Umbilical cord (tissue), 1 donor: ENCODE measurements at regions not wholly inside any gene's neighbourhood (a gene's known extent, or its start where the extent isn't known, plus 50 kb on each side); places are given as distances from the start of the nearest gene placed in this dataset.
A peak's percentile ranks its signal among the peaks of the same experiment; 100 is the strongest.

Source experiments
- DNase-seq: peaks from one replicate; pipeline ENCODE4 v3.0.0-alpha.2; 2015; ENCODE audit warnings: low spot score

GRCh38 chr12:13504074-13504473, 307.5 kb downstream of the EMP1 start:
- peak; percentile 95 for DNase-seq

- DNase-seq: peak; percentile 24
Observed at GRCh38 chr12:13503094-13503835, 306.7 kb downstream of the EMP1 start.

GRCh38 chr12:13499008-13499407, 302.5 kb downstream of the EMP1 start:
- no peak for DNase-seq

- peak; percentile 93 for DNase-seq
Observed at GRCh38 chr12:13496111-13496510, 299.6 kb downstream of the EMP1 start.

GRCh38 chr12:13489246-13489645, 292.7 kb downstream of the EMP1 start:
- no peak for DNase-seq

- no peak for DNase-seq
Observed at GRCh38 chr12:13487326-13487725, 290.8 kb downstream of the EMP1 start.

GRCh38 chr12:13486794-13487193, 290.3 kb downstream of the EMP1 start:
- DNase-seq: no peak

GRCh38 chr12:13478650-13479181, 282.2 kb downstream of the EMP1 start:
- DNase-seq: peak; percentile 18

GRCh38 chr12:13474381-13474780, 277.9 kb downstream of the EMP1 start:
- DNase-seq: no peak

GRCh38 chr12:13472690-13473089, 276.2 kb downstream of the EMP1 start:
- DNase-seq: peak; percentile 81

- no peak for DNase-seq
Observed at GRCh38 chr12:13471471-13471870, 274.9 kb downstream of the EMP1 start.

GRCh38 chr12:13465635-13466034, 269.1 kb downstream of the EMP1 start:
- DNase-seq: no peak

- no peak for DNase-seq
Observed at GRCh38 chr12:13463189-13463588, 266.7 kb downstream of the EMP1 start.

GRCh38 chr12:13462450-13462849, 265.9 kb downstream of the EMP1 start:
- no peak for DNase-seq

- no peak for DNase-seq
Observed at GRCh38 chr12:13455778-13456144, 259.2 kb downstream of the EMP1 start.

- DNase-seq: no peak
Observed at GRCh38 chr12:13454991-13455777, 258.7 kb downstream of the EMP1 start.

- DNase-seq: no peak
Observed at GRCh38 chr12:13452955-13453570, 256.5 kb downstream of the EMP1 start.

- no peak for DNase-seq
Observed at GRCh38 chr12:13451776-13452175, 255.2 kb downstream of the EMP1 start.

- no peak for DNase-seq
Observed at GRCh38 chr12:13450231-13451080, 253.9 kb downstream of the EMP1 start.

- peak; percentile 39 for DNase-seq
Observed at GRCh38 chr12:13444076-13444475, 247.6 kb downstream of the EMP1 start.

- no peak for DNase-seq
Observed at GRCh38 chr12:13443498-13443897, 247.0 kb downstream of the EMP1 start.
